ENCODE measurements at regions not wholly inside any gene's neighbourhood (a gene's known extent, or its start where the extent isn't known, plus 50 kb on each side); places are given as distances from the start of the nearest gene placed in this dataset.

DNA sequence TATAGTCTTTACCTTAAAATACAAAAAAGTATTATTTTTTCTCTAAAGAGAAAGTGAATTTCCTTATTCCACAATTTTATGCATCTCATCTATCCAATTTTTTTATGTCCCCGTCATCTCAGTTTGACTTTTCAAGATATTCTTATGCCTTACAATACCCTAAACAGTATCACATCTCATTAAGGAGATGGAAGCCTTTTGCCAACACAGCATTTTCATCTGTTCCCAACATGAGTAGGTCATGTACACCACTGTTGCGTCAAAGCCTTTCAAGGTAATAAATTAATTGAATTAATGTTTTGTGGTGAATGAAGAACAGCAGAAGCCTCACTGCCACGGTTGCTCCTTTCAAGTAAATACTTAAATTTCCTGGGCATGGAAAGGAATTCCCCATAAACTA is 299.4 kb downstream of the EPHA4 start:
- TF ChIP-seq EZH2 (IDR thresholded peaks at IDR 0.05; ENCODE audit: insufficient read depth, poor library complexity, severe bottlenecking) (no peak), EZH2phosphoT487 (IDR thresholded peaks at IDR 0.05; ENCODE audit: insufficient read depth, low read depth) (no peak)
